Hepatocyte (in vitro differentiated cells): ENCODE measurements at regions not wholly inside any gene's neighbourhood (a gene's known extent, or its start where the extent isn't known, plus 50 kb on each side); places are given as distances from the start of the nearest gene placed in this dataset.

Experiments used
- DNase-seq: peaks from one replicate; pipeline ENCODE4 v3.0.0-alpha.2; 2016; ENCODE audit warnings: low spot score
- H2AFZ ChIP-seq: fragments of 200-600 bp; sonication (generic); 2 replicates; pipeline ENCODE4 v1.6.0; 2016; ENCODE audit warnings: antibody characterized with exemption, mild to moderate bottlenecking
- H3K27ac ChIP-seq: fragments of 200-600 bp; sonication (generic); 2 replicates; pipeline ENCODE4 v1.5.1; 2016; ENCODE audit warnings: mild to moderate bottlenecking
- H3K27me3 ChIP-seq: fragments of 200-600 bp; sonication (generic); 2 replicates; pipeline ENCODE4 v1.6.1; 2016
- H3K36me3 ChIP-seq: fragments of 200-600 bp; sonication (generic); replicated peaks from 2 replicates; pipeline ENCODE4 v1.5.1; 2016; ENCODE audit warnings: low read depth; ENCODE audit not compliant: insufficient read depth
- H3K4me1 ChIP-seq: fragments of 200-600 bp; sonication (generic); 2 replicates; pipeline ENCODE4 v1.5.1; 2016; ENCODE audit warnings: mild to moderate bottlenecking, moderate library complexity; ENCODE audit not compliant: insufficient read depth
- H3K4me2 ChIP-seq: fragments of 200-600 bp; sonication (generic); 2 replicates; pipeline ENCODE4 v1.6.0; 2016
- H3K4me3 ChIP-seq: fragments of 200-600 bp; sonication (generic); 2 replicates; pipeline ENCODE4 v1.5.1; 2016; ENCODE audit warnings: mild to moderate bottlenecking
- H3K79me2 ChIP-seq: fragments of 200-600 bp; sonication (generic); 2 replicates; pipeline ENCODE4 v1.6.0; 2017; ENCODE audit warnings: mild to moderate bottlenecking
- H3K9me2 ChIP-seq: fragments of 200-600 bp; sonication (generic); replicated peaks from 2 replicates; pipeline ENCODE4 v1.6.0; 2017; ENCODE audit warnings: mild to moderate bottlenecking; ENCODE audit not compliant: insufficient read depth
- H3K9me3 ChIP-seq: fragments of 200-600 bp; sonication (generic); 2 replicates; pipeline ENCODE4 v1.5.1; 2016; ENCODE audit warnings: low read depth, mild to moderate bottlenecking
- H4K20me1 ChIP-seq: fragments of 200-600 bp; sonication (generic); 2 replicates; pipeline ENCODE4 v1.6.0; 2016; ENCODE audit warnings: mild to moderate bottlenecking; ENCODE audit not compliant: insufficient read depth, poor library complexity, severe bottlenecking
- EZH2 ChIP-seq: fragments of 200-600 bp; sonication (generic); IDR thresholded peaks from 2 replicates; pipeline ENCODE4 v1.6.1; 2016; ENCODE audit warnings: antibody characterized with exemption, mild to moderate bottlenecking, borderline replicate concordance
- EZH2phosphoT487 ChIP-seq: fragments of 200-600 bp; sonication (generic); IDR thresholded peaks from one replicate; pipeline ENCODE4 v1.6.1; 2018; ENCODE audit warnings: antibody characterized with exemption, mild to moderate bottlenecking, low read depth, moderate library complexity; ENCODE audit not compliant: unreplicated experiment, severe bottlenecking
- WGBS: methylation state at CpG from one replicate; pipeline ENCODE4 v1.1.6; 2016; ENCODE audit warnings: low lambda C conversion rate; ENCODE audit errors: missing lambda C conversion rate; 5-methylcytosine and 5-hydroxymethylcytosine counted together
- TF ChIP-seq, protein P1 (sequence below): fragments of 200-600 bp; sonication (generic); IDR thresholded peaks from 2 replicates; pipeline ENCODE4 v1.5.1; 2016; ENCODE audit warnings: antibody characterized with exemption, mild to moderate bottlenecking; ENCODE audit not compliant: poor library complexity

DNA sequence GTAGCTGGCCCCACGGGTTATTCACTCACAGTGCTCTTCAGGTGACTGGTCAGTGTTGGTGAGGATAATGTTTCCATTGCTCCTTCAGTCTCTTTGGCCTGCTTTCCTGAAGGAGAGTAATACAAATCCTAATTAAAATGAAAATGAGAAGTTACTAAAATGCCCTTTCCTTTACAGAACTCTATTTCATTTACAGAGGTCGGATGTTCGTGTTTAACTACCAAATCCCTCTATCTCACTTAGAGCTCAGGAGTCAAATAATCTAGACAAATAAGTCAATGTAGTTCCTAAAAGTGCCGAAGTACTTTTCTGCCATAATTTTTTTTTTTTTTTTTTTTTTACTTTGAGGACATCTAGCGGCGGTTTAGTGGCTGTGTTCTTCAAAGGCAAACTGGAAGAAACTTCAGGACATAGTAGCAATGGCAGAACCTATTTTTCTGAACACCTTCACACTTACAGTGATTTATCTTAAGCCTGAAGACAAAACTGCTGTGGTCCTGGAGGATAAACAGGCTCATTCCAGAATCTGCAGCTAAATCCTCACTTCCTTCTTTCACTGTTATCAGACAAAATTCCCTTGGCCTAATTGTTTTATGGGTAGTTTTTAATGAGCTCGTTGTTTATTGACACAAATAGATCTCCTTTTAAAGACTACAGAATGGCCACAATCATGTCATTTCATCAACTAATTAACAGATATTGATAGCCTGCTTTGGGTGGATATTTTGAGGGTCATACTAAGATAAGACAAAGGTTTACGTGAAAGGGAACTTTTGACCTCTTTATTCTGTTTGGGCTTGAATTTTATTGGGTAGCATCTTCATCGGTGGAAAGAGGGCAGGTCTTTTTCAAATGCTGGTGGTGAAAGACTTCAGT, 207.6 kb upstream of the DMRTA1 start:
- H3K27me3 ChIP-seq, result no peaks in the 10 kb centered on the region
- no peaks in the 10 kb centered on the region for H3K79me2 ChIP-seq
- no peaks in the 10 kb centered on the region for H3K9me2 ChIP-seq
- no peak for TF ChIP-seq EZH2
- TF ChIP-seq, protein P1, sequence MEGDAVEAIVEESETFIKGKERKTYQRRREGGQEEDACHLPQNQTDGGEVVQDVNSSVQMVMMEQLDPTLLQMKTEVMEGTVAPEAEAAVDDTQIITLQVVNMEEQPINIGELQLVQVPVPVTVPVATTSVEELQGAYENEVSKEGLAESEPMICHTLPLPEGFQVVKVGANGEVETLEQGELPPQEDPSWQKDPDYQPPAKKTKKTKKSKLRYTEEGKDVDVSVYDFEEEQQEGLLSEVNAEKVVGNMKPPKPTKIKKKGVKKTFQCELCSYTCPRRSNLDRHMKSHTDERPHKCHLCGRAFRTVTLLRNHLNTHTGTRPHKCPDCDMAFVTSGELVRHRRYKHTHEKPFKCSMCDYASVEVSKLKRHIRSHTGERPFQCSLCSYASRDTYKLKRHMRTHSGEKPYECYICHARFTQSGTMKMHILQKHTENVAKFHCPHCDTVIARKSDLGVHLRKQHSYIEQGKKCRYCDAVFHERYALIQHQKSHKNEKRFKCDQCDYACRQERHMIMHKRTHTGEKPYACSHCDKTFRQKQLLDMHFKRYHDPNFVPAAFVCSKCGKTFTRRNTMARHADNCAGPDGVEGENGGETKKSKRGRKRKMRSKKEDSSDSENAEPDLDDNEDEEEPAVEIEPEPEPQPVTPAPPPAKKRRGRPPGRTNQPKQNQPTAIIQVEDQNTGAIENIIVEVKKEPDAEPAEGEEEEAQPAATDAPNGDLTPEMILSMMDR, result peak; percentile 47
- H2AFZ ChIP-seq, result peak overlapping the region; percentile 53
- H3K4me1 ChIP-seq, result peaks cover 14% of the 10 kb centered on the region
- peak overlapping the region; percentile 53 for H3K4me2 ChIP-seq
- WGBS, result 7% methylated on average over 9 of the region's 9 CpGs
- no peaks in the 10 kb centered on the region for H3K9me3 ChIP-seq
- DNase-seq, result peak; percentile 53
- no peak overlapping the region for H3K4me3 ChIP-seq
- no peaks in the 10 kb centered on the region for H3K36me3 ChIP-seq
- H4K20me1 ChIP-seq, result no peaks in the 10 kb centered on the region
- peak overlapping the region; percentile 67 for H3K27ac ChIP-seq

DNA sequence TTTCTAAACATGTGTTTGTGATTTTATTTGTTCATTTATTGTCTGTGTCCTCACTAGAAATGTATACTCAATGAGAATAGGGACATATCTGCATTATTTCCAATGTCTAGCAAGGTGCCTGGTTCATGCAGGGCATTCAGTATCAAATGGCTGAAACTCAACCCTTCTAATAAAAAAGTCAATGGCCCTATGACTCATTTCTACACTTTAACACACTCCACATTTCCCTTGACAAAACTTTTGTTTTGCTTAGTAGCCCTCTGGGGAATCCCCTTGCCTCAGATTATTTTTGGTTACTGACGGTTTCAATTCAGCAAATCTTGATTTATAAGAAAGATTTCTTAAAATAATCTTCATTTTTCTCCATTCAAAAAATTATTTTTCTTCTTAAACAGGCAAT, 206.0 kb upstream of the DMRTA1 start:
- no peaks in the 10 kb centered on the region for H3K9me3 ChIP-seq
- H3K9me2 ChIP-seq, result no peaks in the 10 kb centered on the region
- H3K36me3 ChIP-seq, result no peaks in the 10 kb centered on the region
- H3K4me1 ChIP-seq, result peaks cover 14% of the 10 kb centered on the region
- H3K79me2 ChIP-seq, result no peaks in the 10 kb centered on the region
- H3K4me3 ChIP-seq, result no peak overlapping the region
- peaks cover under 1% of the 10 kb centered on the region for H3K27me3 ChIP-seq
- TF ChIP-seq EZH2 (no peak), EZH2phosphoT487 (no peak)
- TF ChIP-seq, protein P1, result no peak
- no peak overlapping the region for H2AFZ ChIP-seq
- WGBS, result 71% methylated on average over 1 of the region's 1 CpG
- no peaks in the 10 kb centered on the region for H4K20me1 ChIP-seq
- no peak overlapping the region for H3K27ac ChIP-seq
- no peak for DNase-seq
- H3K4me2 ChIP-seq, result no peak overlapping the region

DNA sequence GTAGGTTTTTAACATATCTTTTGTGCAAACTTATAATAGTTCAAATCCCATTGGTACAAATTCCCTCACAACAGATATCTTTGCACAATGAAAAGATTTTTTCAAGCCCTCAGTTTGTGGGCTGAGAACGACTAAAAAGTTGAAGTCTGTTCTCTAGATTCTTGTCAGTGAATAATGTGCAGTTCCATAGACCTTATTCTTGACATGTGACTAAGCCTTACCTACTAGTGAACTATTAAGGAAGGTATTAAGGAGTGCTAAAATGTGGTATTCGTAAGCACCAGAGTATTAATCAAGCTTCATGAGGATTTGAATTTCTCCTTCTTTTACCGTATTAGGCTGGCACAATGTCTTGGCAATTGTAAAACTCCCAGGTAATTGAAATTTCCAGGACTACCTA, 205.6 kb upstream of the DMRTA1 start:
- no peaks in the 10 kb centered on the region for H4K20me1 ChIP-seq
- H3K9me3 ChIP-seq, result no peaks in the 10 kb centered on the region
- 75% methylated on average over 3 of the region's 3 CpGs for WGBS
- H3K27me3 ChIP-seq, result peaks cover 3% of the 10 kb centered on the region
- H2AFZ ChIP-seq, result no peak overlapping the region
- no peak for DNase-seq
- H3K4me1 ChIP-seq, result peaks cover 14% of the 10 kb centered on the region
- no peak overlapping the region for H3K4me3 ChIP-seq
- H3K36me3 ChIP-seq, result no peaks in the 10 kb centered on the region
- TF ChIP-seq, protein P1, result no peak
- TF ChIP-seq EZH2phosphoT487 (no peak), EZH2 (no peak)
- H3K79me2 ChIP-seq, result no peaks in the 10 kb centered on the region
- H3K27ac ChIP-seq, result no peak overlapping the region
- H3K9me2 ChIP-seq, result no peaks in the 10 kb centered on the region
- H3K4me2 ChIP-seq, result no peak overlapping the region
